Tibial nerve (tissue), 4 donors: ENCODE measurements at regions not wholly inside any gene's neighbourhood (a gene's known extent, or its start where the extent isn't known, plus 50 kb on each side); places are given as distances from the start of the nearest gene placed in this dataset.
"Not testable (repeated sequence)": the region's sequence is repeated elsewhere in the genome, so short reads cannot be mapped to it uniquely, and the experiment has no call there.

Experiments used
- DNase-seq, 2 donors: peaks; one replicate each; pipeline ENCODE4 v3.0.0-alpha.2; 2019; ENCODE audit warnings: low spot score in 2 of 2
- H3K27ac ChIP-seq, 4 donors: fragments of 200-600 bp; sonication (generic) in 3 of 4; one replicate each; pipeline ENCODE4 v1.5.1; 2017 to 2019; ENCODE audit warnings: mild to moderate bottlenecking in 1 of 4
- H3K27me3 ChIP-seq, 2 donors: fragments of 200-600 bp; sonication (generic) in 1 of 2; one replicate each; pipeline versions ENCODE4 v1.5.1 to v1.6.0; 2017 to 2019
- H3K36me3 ChIP-seq, 3 donors: fragments of 200-600 bp; sonication (generic); one replicate each; pipeline ENCODE4 v1.5.1; 2018 to 2019
- H3K4me1 ChIP-seq, 4 donors: fragments of 200-600 bp; sonication (generic) in 3 of 4; one replicate each; pipeline ENCODE4 v1.5.1; 2017 to 2019
- H3K4me3 ChIP-seq, 4 donors: fragments of 200-600 bp; sonication (generic) in 3 of 4; one replicate each; pipeline ENCODE4 v1.5.1; 2017 to 2019; ENCODE audit warnings: mild to moderate bottlenecking in 1 of 4, moderate library complexity in 1 of 4
- H3K9me3 ChIP-seq, 4 donors: fragments of 200-600 bp; sonication (generic) in 3 of 4; one replicate each; pipeline ENCODE4 v1.5.1; 2017 to 2019
- CTCF ChIP-seq, 5 experiments: fragments of 200-600 bp in 3 of 5; fragments of 450-650 bp in 2 of 5; sonication (generic) in 3 of 5; IDR thresholded peaks; one replicate each; pipeline ENCODE4 v1.5.1; 2016 to 2019; ENCODE audit warnings: antibody characterized with exemption in 5 of 5, mild to moderate bottlenecking in 3 of 5, moderate library complexity in 2 of 5
- EP300 ChIP-seq, 2 donors: sonication (generic); formaldehyde crosslinking; IDR thresholded peaks; one replicate each; pipeline ENCODE4 v1.6.1; 2017; ENCODE audit warnings: antibody characterized with exemption in 2 of 2, mild to moderate bottlenecking in 1 of 2
- POLR2A ChIP-seq, 2 donors: fragments of 450-650 bp; IDR thresholded peaks; one replicate each; pipeline ENCODE4 v1.6.1; 2017; ENCODE audit warnings: antibody characterized with exemption in 2 of 2, mild to moderate bottlenecking in 2 of 2, moderate library complexity in 2 of 2
- WGBS, 2 donors: methylation state at CpG; one replicate each; pipeline ENCODE4 v1.1.5; 2018; 5-methylcytosine and 5-hydroxymethylcytosine counted together

- Histone ChIP-seq H3K27me3 (no peaks in the 10 kb centered on the region), H3K36me3 (no peaks in the 10 kb centered on the region), H3K4me3 (no peak overlapping the region), H3K4me1 (no peaks in the 10 kb centered on the region), H3K9me3 (peaks cover 0 to 19% (median 0%) of the 10 kb centered on the region in 4 donors), H3K27ac (no peak overlapping the region)
- TF ChIP-seq EP300 (IDR thresholded peaks at IDR 0.05) (no peak), POLR2A (IDR thresholded peaks at IDR 0.05) (no peak), CTCF (IDR thresholded peaks at IDR 0.05) (no peak)
- 95 to 97% methylated on average over 3 of the region's 3 CpGs for WGBS, 2 donors
- no peak for DNase-seq
These were observed 67.3 kb upstream of the TMEM229A start for GRCh38 chr7:124100190-124100589.

- not testable (repeated sequence) for H3K36me3 ChIP-seq, H3K4me1 ChIP-seq, H3K27me3 ChIP-seq, H3K27ac ChIP-seq, DNase-seq, H3K4me3 ChIP-seq
- peaks cover 0 to 14% (median 0%) of the 10 kb centered on the region in 4 donors for H3K9me3 ChIP-seq
- 91 to 94% methylated on average over 8 to 10 of the region's 10 CpGs for WGBS, 2 donors
These were observed 66.7 kb upstream of the TMEM229A start for GRCh38 chr7:124099585-124099984.

GRCh38 chr7:124089621-124090020, 56.8 kb upstream of the TMEM229A start:
- H3K27me3 ChIP-seq: no peaks in the 10 kb centered on the region
- DNase-seq: no peak
- 55 to 62% methylated on average over 2 of the region's 2 CpGs for WGBS, 2 donors
- H3K9me3 ChIP-seq: no peaks in the 10 kb centered on the region
- no peak overlapping the region for H3K4me3 ChIP-seq
- H3K4me1 ChIP-seq: no peaks in the 10 kb centered on the region
- H3K36me3 ChIP-seq: no peaks in the 10 kb centered on the region
- no peak overlapping the region for H3K27ac ChIP-seq
- TF ChIP-seq POLR2A (IDR thresholded peaks at IDR 0.05) (no peak), EP300 (IDR thresholded peaks at IDR 0.05) (no peak), CTCF (IDR thresholded peaks at IDR 0.05) (no peak)

GRCh38 chr7:124088590-124088989, 55.7 kb upstream of the TMEM229A start:
- Histone ChIP-seq H3K27ac (no peak overlapping the region), H3K4me1 (no peaks in the 10 kb centered on the region), H3K27me3 (no peaks in the 10 kb centered on the region), H3K4me3 (no peak overlapping the region), H3K36me3 (no peaks in the 10 kb centered on the region), H3K9me3 (no peaks in the 10 kb centered on the region)
- DNase-seq: no peak
- TF ChIP-seq POLR2A (IDR thresholded peaks at IDR 0.05) (no peak), CTCF (IDR thresholded peaks at IDR 0.05) (no peak), EP300 (IDR thresholded peaks at IDR 0.05) (no peak)
- WGBS, 2 donors: 47 to 53% methylated on average over 1 of the region's 1 CpG

- no peak overlapping the region for H3K27ac ChIP-seq
- H3K27me3 ChIP-seq: no peaks in the 10 kb centered on the region
- no peaks in the 10 kb centered on the region for H3K4me1 ChIP-seq
- TF ChIP-seq EP300 (IDR thresholded peaks at IDR 0.05) (no peak), CTCF (IDR thresholded peaks at IDR 0.05) (no peak), POLR2A (IDR thresholded peaks at IDR 0.05) (no peak)
- no peaks in the 10 kb centered on the region for H3K36me3 ChIP-seq
- H3K9me3 ChIP-seq: no peaks in the 10 kb centered on the region
- DNase-seq: no peak
- 81 to 84% methylated on average over 2 of the region's 2 CpGs for WGBS, 2 donors
- H3K4me3 ChIP-seq: no peak overlapping the region
These were observed 54.0 kb upstream of the TMEM229A start for GRCh38 chr7:124086843-124087242.

GRCh38 chr7:124085179-124085578, 52.3 kb upstream of the TMEM229A start:
- WGBS, 2 donors: 19 to 23% methylated on average over 4 of the region's 4 CpGs
- H3K27me3 ChIP-seq: no peaks in the 10 kb centered on the region
- TF ChIP-seq POLR2A (IDR thresholded peaks at IDR 0.05): no peak
- no peak for TF ChIP-seq EP300 (IDR thresholded peaks at IDR 0.05)
- TF ChIP-seq CTCF (IDR thresholded peaks at IDR 0.05): no peak

More at GRCh38 chr7:124085179-124085578, 52.3 kb upstream of the TMEM229A start:
- Histone ChIP-seq H3K9me3 (no peaks in the 10 kb centered on the region), H3K4me3 (no peak overlapping the region), H3K36me3 (no peaks in the 10 kb centered on the region), H3K27ac (no peak overlapping the region), H3K4me1 (no peaks in the 10 kb centered on the region)
- DNase-seq: no peak
